HEK293 (cell line): ENCODE measurements at regions not wholly inside any gene's neighbourhood (a gene's known extent, or its start where the extent isn't known, plus 50 kb on each side); places are given as distances from the start of the nearest gene placed in this dataset.

ENCODE experiments used
- CTCF ChIA-PET: fragments of 350-600 bp; formaldehyde crosslinking; extraction: SDS; loops from one replicate; lab custom pipeline; 2021; ENCODE audit warnings: antibody characterized with exemption; lab: Yijun Ruan, JAX
- POLR2A ChIA-PET: fragments of 300-600 bp; formaldehyde crosslinking; extraction: SDS; loops from one replicate; lab custom pipeline; 2020; ENCODE audit warnings: antibody characterized with exemption, inconsistent platforms; lab: Yijun Ruan, JAX
- H3K27ac ChIP-seq: fragments of 200-500 bp; sonication (Bioruptor generic); 2 replicates; pipeline ENCODE4 v1.5.1; 2014; ENCODE audit warnings: low read depth, low read length, control low read depth, inconsistent platforms; ENCODE audit errors: extremely low read depth
- H3K36me3 ChIP-seq, 2 experiments: fragments of 200-500 bp in 1 of 2; sonication (Bioruptor generic) in 1 of 2; 1 replicate in 1 of 2; 2 replicates in 1 of 2; pipeline ENCODE4 v1.5.1; 2014 to 2017; ENCODE audit warnings: inconsistent platforms in 2 of 2, low read length in 2 of 2; ENCODE audit not compliant: control insufficient read depth in 2 of 2, insufficient read depth in 1 of 2
- H3K4me1 ChIP-seq: fragments of 200-500 bp; sonication (Bioruptor generic); 2 replicates; pipeline ENCODE4 v1.5.1; 2014; ENCODE audit warnings: mild to moderate bottlenecking, low read length, inconsistent platforms; ENCODE audit not compliant: control insufficient read depth, insufficient read depth
- H3K4me3 ChIP-seq: 2 replicates; pipeline ENCODE4 v1.5.1; 2011; ENCODE audit warnings: low read depth, mild to moderate bottlenecking, control low read depth, low read length, moderate library complexity
- H3K9me3 ChIP-seq: fragments of 200-500 bp; sonication (Bioruptor generic); 2 replicates; pipeline ENCODE4 v1.5.1; 2014; ENCODE audit warnings: low read depth, low read length, inconsistent platforms; ENCODE audit not compliant: control insufficient read depth, insufficient read depth
- FEZF1 ChIP-seq: fragments of 450-650 bp; formaldehyde crosslinking; IDR thresholded peaks from 2 replicates; pipeline ENCODE4 v1.5.1; 2016; ENCODE audit warnings: missing biosample characterization, missing genetic modification characterization
- PRDM2 ChIP-seq: fragments of 450-650 bp; formaldehyde crosslinking; IDR thresholded peaks from 2 replicates; pipeline ENCODE4 v1.5.1; 2016; ENCODE audit warnings: missing biosample characterization, missing genetic modification characterization, borderline replicate concordance
- ZNF112 ChIP-seq: fragments of 450-650 bp; formaldehyde crosslinking; IDR thresholded peaks from 2 replicates; pipeline ENCODE4 v1.5.0; 2017; ENCODE audit warnings: missing biosample characterization, missing genetic modification characterization
- ZNF146 ChIP-seq: fragments of 450-650 bp; formaldehyde crosslinking; IDR thresholded peaks from 2 replicates; pipeline ENCODE4 v1.5.1; 2016; ENCODE audit warnings: missing biosample characterization, missing genetic modification characterization
- ZNF24 ChIP-seq: fragments of 450-650 bp; formaldehyde crosslinking; IDR thresholded peaks from 2 replicates; pipeline ENCODE4 v1.5.1; 2016; ENCODE audit warnings: missing biosample characterization, missing genetic modification characterization
- ZNF248 ChIP-seq: fragments of 450-650 bp; formaldehyde crosslinking; IDR thresholded peaks from 2 replicates; pipeline ENCODE4 v1.5.1; 2017; ENCODE audit warnings: missing biosample characterization, missing genetic modification characterization
- ZNF354C ChIP-seq: fragments of 450-650 bp; formaldehyde crosslinking; IDR thresholded peaks from 2 replicates; pipeline ENCODE4 v1.5.1; 2016; ENCODE audit warnings: missing biosample characterization, missing genetic modification characterization, low read depth, borderline replicate concordance
- ZNF391 ChIP-seq: fragments of 450-650 bp; formaldehyde crosslinking; IDR thresholded peaks from 2 replicates; pipeline ENCODE4 v1.5.1; 2016; ENCODE audit warnings: low read depth, missing biosample characterization, missing genetic modification characterization, borderline replicate concordance
- ZNF404 ChIP-seq: fragments of 450-650 bp; formaldehyde crosslinking; IDR thresholded peaks from 2 replicates; pipeline ENCODE4 v1.5.1; 2017; ENCODE audit warnings: missing biosample characterization, missing genetic modification characterization
- ZNF558 ChIP-seq: fragments of 450-650 bp; formaldehyde crosslinking; IDR thresholded peaks from 2 replicates; pipeline ENCODE4 v1.5.1; 2016; ENCODE audit warnings: missing biosample characterization, missing genetic modification characterization
- ZNF600 ChIP-seq: fragments of 450-650 bp; formaldehyde crosslinking; IDR thresholded peaks from 2 replicates; pipeline ENCODE4 v1.5.1; 2016; ENCODE audit warnings: missing biosample characterization, missing genetic modification characterization
- ZNF623 ChIP-seq: fragments of 450-650 bp; formaldehyde crosslinking; IDR thresholded peaks from 2 replicates; pipeline ENCODE4 v1.5.1; 2016; ENCODE audit warnings: missing biosample characterization, missing genetic modification characterization
- ZNF664 ChIP-seq: fragments of 450-650 bp; formaldehyde crosslinking; IDR thresholded peaks from 2 replicates; pipeline ENCODE4 v1.5.1; 2016; ENCODE audit warnings: missing biosample characterization, missing genetic modification characterization
- ZNF777 ChIP-seq: fragments of 450-650 bp; formaldehyde crosslinking; IDR thresholded peaks from 2 replicates; pipeline ENCODE4 v1.5.1; 2017; ENCODE audit warnings: missing biosample characterization, missing genetic modification characterization, borderline replicate concordance
- ZNF791 ChIP-seq: fragments of 450-650 bp; formaldehyde crosslinking; IDR thresholded peaks from 2 replicates; pipeline ENCODE4 v1.5.1; 2016; ENCODE audit warnings: missing biosample characterization, missing genetic modification characterization
- ZNF830 ChIP-seq: fragments of 450-650 bp; IDR thresholded peaks from 2 replicates; pipeline ENCODE4 v1.5.0; 2018; ENCODE audit warnings: missing biosample characterization, missing genetic modification characterization, low read depth, mild to moderate bottlenecking, moderate library complexity
- TF ChIP-seq, protein P1 (sequence below): fragments of 450-650 bp; formaldehyde crosslinking; IDR thresholded peaks from 2 replicates; pipeline ENCODE4 v1.5.1; 2016; ENCODE audit warnings: missing biosample characterization, missing genetic modification characterization
- TF ChIP-seq, protein P2 (sequence below): fragments of 450-650 bp; formaldehyde crosslinking; IDR thresholded peaks from 2 replicates; pipeline ENCODE4 v1.5.1; 2017; ENCODE audit warnings: missing biosample characterization, missing genetic modification characterization
- TF ChIP-seq, protein P3 (sequence below): fragments of 450-650 bp; formaldehyde crosslinking; IDR thresholded peaks from 2 replicates; pipeline ENCODE4 v1.5.1; 2016; ENCODE audit warnings: missing biosample characterization, missing genetic modification characterization, low read depth

DNA sequence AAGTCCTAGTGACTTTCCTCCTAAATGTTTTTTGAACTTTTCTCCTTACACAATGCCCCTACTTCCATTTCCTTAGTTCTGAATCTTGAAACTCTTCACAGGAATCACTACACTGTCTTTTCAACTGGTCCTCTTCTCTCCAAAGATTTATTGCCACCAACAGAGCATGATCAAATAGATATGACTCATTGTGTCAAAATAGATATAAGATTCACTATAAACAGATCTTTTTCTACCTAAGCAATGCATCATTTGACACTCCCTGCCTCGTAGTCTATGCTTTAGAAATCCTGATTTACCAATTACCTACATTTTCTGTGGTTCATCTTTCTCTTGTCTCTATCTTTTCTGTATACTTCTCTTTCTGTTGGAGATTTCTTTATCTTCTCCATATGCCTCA lies 789.6 kb upstream of the SLIT2 start (continued):
- TF ChIP-seq PRDM2 (no peak), ZNF777 (tag by site-specific recombination) (no peak), ZNF24 (tag by site-specific recombination) (no peak)
- TF ChIP-seq, protein P1, sequence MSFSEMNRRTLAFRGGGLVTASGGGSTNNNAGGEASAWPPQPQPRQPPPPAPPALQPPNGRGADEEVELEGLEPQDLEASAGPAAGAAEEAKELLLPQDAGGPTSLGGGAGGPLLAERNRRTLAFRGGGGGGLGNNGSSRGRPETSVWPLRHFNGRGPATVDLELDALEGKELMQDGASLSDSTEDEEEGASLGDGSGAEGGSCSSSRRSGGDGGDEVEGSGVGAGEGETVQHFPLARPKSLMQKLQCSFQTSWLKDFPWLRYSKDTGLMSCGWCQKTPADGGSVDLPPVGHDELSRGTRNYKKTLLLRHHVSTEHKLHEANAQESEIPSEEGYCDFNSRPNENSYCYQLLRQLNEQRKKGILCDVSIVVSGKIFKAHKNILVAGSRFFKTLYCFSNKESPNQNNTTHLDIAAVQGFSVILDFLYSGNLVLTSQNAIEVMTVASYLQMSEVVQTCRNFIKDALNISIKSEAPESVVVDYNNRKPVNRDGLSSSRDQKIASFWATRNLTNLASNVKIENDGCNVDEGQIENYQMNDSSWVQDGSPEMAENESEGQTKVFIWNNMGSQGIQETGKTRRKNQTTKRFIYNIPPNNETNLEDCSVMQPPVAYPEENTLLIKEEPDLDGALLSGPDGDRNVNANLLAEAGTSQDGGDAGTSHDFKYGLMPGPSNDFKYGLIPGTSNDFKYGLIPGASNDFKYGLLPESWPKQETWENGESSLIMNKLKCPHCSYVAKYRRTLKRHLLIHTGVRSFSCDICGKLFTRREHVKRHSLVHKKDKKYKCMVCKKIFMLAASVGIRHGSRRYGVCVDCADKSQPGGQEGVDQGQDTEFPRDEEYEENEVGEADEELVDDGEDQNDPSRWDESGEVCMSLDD: no peak

DNA sequence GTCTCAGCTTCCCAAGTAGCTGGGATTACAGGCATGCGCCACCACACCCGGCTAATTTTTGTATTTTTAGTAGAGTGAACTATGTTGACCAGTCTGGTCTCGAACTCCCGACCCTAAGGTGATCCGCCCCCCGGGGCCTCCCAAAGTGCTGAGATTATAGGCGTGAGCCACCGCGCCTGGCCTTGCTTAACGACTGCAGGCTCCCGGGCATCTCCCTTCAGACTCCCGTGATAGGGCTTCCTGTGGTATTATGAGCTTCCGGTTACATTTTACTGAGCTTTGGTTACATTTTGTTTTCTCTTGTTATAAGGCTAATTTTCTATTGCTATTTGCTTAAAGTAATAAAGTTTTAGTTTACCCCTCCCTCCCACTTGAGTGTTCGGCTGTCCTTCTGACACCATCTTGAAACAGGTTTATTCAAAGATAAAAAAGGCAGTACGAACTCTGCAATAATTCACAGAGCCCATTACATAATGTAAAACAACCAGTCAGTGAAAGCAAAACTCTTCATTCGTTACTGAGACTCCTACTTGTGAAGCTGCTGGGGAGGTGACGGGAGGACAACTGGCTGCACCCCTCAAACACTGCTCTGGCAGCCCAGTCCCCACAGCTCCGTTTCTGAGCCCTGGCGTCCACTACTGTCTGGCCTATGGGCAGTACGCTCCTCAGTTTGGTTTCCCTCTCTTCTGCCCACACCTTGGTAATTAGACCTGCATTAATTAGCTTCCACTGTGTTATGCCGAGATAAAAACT lies 795.7 kb upstream of the SLIT2 start:
- ChIA-PET POLR2A (no interaction called here), CTCF (interaction anchor here (0.5 kb wide), 1 partner anchor 1232 kb away, joined by 4 read pairs; no protein-coding TSS in a partner anchor)
- H3K27ac ChIP-seq: no peak overlapping the region
- TF ChIP-seq, protein P2, sequence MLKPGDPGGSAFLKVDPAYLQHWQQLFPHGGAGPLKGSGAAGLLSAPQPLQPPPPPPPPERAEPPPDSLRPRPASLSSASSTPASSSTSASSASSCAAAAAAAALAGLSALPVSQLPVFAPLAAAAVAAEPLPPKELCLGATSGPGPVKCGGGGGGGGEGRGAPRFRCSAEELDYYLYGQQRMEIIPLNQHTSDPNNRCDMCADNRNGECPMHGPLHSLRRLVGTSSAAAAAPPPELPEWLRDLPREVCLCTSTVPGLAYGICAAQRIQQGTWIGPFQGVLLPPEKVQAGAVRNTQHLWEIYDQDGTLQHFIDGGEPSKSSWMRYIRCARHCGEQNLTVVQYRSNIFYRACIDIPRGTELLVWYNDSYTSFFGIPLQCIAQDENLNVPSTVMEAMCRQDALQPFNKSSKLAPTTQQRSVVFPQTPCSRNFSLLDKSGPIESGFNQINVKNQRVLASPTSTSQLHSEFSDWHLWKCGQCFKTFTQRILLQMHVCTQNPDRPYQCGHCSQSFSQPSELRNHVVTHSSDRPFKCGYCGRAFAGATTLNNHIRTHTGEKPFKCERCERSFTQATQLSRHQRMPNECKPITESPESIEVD (tag by site-specific recombination): no peak
- TF ChIP-seq ZNF112 (tag by site-specific recombination): no peak
- TF ChIP-seq ZNF830 (tag by site-specific recombination): no peak
- TF ChIP-seq ZNF146 (tag by site-specific recombination): no peak
- TF ChIP-seq ZNF791 (tag by site-specific recombination): no peak
- TF ChIP-seq ZNF391 (tag by site-specific recombination): no peak
- no peak for TF ChIP-seq ZNF354C (tag by site-specific recombination)
- no peak for TF ChIP-seq FEZF1 (tag by site-specific recombination)
- no peak for TF ChIP-seq ZNF248
- TF ChIP-seq, protein P3, sequence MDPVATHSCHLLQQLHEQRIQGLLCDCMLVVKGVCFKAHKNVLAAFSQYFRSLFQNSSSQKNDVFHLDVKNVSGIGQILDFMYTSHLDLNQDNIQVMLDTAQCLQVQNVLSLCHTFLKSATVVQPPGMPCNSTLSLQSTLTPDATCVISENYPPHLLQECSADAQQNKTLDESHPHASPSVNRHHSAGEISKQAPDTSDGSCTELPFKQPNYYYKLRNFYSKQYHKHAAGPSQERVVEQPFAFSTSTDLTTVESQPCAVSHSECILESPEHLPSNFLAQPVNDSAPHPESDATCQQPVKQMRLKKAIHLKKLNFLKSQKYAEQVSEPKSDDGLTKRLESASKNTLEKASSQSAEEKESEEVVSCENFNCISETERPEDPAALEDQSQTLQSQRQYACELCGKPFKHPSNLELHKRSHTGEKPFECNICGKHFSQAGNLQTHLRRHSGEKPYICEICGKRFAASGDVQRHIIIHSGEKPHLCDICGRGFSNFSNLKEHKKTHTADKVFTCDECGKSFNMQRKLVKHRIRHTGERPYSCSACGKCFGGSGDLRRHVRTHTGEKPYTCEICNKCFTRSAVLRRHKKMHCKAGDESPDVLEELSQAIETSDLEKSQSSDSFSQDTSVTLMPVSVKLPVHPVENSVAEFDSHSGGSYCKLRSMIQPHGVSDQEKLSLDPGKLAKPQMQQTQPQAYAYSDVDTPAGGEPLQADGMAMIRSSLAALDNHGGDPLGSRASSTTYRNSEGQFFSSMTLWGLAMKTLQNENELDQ (tag by site-specific recombination): no peak
- TF ChIP-seq ZNF558 (tag by site-specific recombination): no peak
- no peak for TF ChIP-seq ZNF623 (tag by site-specific recombination)
- TF ChIP-seq ZNF24 (tag by site-specific recombination): no peak
- TF ChIP-seq ZNF404: no peak
- TF ChIP-seq ZNF600 (tag by site-specific recombination): no peak
- no peak for TF ChIP-seq ZNF664
- no peak overlapping the region for H3K4me3 ChIP-seq
- no peaks in the 10 kb centered on the region for H3K9me3 ChIP-seq
- no peaks in the 10 kb centered on the region for H3K4me1 ChIP-seq
- no peaks in the 10 kb centered on the region for H3K36me3 ChIP-seq
